GM23338 (cell line): ENCODE measurements at regions not wholly inside any gene's neighbourhood (a gene's known extent, or its start where the extent isn't known, plus 50 kb on each side); places are given as distances from the start of the nearest gene placed in this dataset.

Experiments used
- ATAC-seq: fragments of 200-7000 bp; cut with Tn5 transposase; 3 replicates; pipeline ENCODE4 v1.9.1; 2020
- DNase-seq: peaks from one replicate; pipeline ENCODE4 v3.0.0-alpha.2; 2015; ENCODE audit warnings: low spot score
- H2AFZ ChIP-seq: fragments of 200-600 bp; sonication (generic); 2 replicates; pipeline ENCODE4 v1.8.0; 2016; ENCODE audit warnings: antibody characterized with exemption, mild to moderate bottlenecking, moderate library complexity
- H3F3A ChIP-seq: fragments of 200-600 bp; sonication (generic); replicated peaks from 2 replicates; pipeline ENCODE4 v1.8.0; 2017; ENCODE audit warnings: antibody characterized with exemption, mixed run types, low read depth
- H3K27ac ChIP-seq: fragments of 200-600 bp; sonication (generic); 2 replicates; pipeline ENCODE4 v1.6.1; 2016; ENCODE audit warnings: low read depth
- H3K27me3 ChIP-seq: fragments of 200-600 bp; sonication (generic); 2 replicates; pipeline ENCODE4 v1.8.0; 2016; ENCODE audit warnings: mild to moderate bottlenecking, mixed run types, moderate library complexity; ENCODE audit not compliant: insufficient read depth
- H3K36me3 ChIP-seq: fragments of 200-600 bp; sonication (generic); 2 replicates; pipeline ENCODE4 v1.8.0; 2016; ENCODE audit warnings: mild to moderate bottlenecking; ENCODE audit not compliant: insufficient read depth
- H3K4me1 ChIP-seq: fragments of 200-600 bp; sonication (generic); 2 replicates; pipeline ENCODE4 v1.8.0; 2016; ENCODE audit warnings: mild to moderate bottlenecking, moderate library complexity; ENCODE audit not compliant: insufficient read depth
- H3K4me2 ChIP-seq: fragments of 200-600 bp; sonication (generic); 2 replicates; pipeline ENCODE4 v1.7.1; 2017; ENCODE audit warnings: mixed run types
- H3K4me3 ChIP-seq: fragments of 200-600 bp; sonication (generic); 2 replicates; pipeline ENCODE4 v1.6.1; 2016; ENCODE audit warnings: mixed run types
- H3K79me2 ChIP-seq: fragments of 200-600 bp; sonication (generic); replicated peaks from 2 replicates; pipeline ENCODE4 v1.8.0; 2017; ENCODE audit warnings: mild to moderate bottlenecking; ENCODE audit not compliant: insufficient read depth
- H3K9me2 ChIP-seq: fragments of 200-600 bp; sonication (generic); 2 replicates; pipeline ENCODE4 v1.8.0; 2017; ENCODE audit not compliant: insufficient read depth
- H4K20me1 ChIP-seq: fragments of 200-600 bp; sonication (generic); replicated peaks from 2 replicates; pipeline ENCODE4 v1.8.0; 2017; ENCODE audit warnings: mild to moderate bottlenecking; ENCODE audit not compliant: insufficient read depth
- H3K27ac Mint-ChIP-seq: 2 replicates; pipeline ENCODE4 v1.8.0; 2020; ENCODE audit warnings: inconsistent platforms, mild to moderate bottlenecking, moderate library complexity, mixed read lengths
- H3K27me3 Mint-ChIP-seq: 3 replicates; pipeline ENCODE4 v1.8.0; 2022; ENCODE audit warnings: low read depth, mild to moderate bottlenecking, moderate library complexity, mixed read lengths, inconsistent platforms; ENCODE audit not compliant: insufficient read depth, poor library complexity
- H3K36me3 Mint-ChIP-seq: 3 replicates; pipeline ENCODE4 v1.8.0; 2021; ENCODE audit warnings: low read depth, mild to moderate bottlenecking, inconsistent platforms, moderate library complexity, mixed read lengths
- H3K4me1 Mint-ChIP-seq: 3 replicates; pipeline ENCODE4 v1.8.0; 2020; ENCODE audit warnings: mild to moderate bottlenecking, inconsistent platforms, mixed read lengths
- H3K4me3 Mint-ChIP-seq: 3 replicates; pipeline ENCODE4 v1.8.0; 2021; ENCODE audit warnings: moderate library complexity, mild to moderate bottlenecking, inconsistent platforms, mixed read lengths
- H3K9me3 Mint-ChIP-seq: 3 replicates; pipeline ENCODE4 v1.8.0; 2020; ENCODE audit warnings: moderate library complexity, mild to moderate bottlenecking, inconsistent platforms, mixed read lengths
- CTCF ChIP-seq, 2 experiments: fragments of 200-600 bp in 1 of 2; sonication (generic) in 1 of 2; conservative IDR thresholded peaks; 2 replicates each; pipeline versions ENCODE4 v1.5.1 to v1.6.1; 2016 to 2017; ENCODE audit warnings: antibody characterized with exemption in 2 of 2, low read depth in 2 of 2, mild to moderate bottlenecking in 2 of 2, moderate library complexity in 1 of 2
- ETS1 ChIP-seq: IDR thresholded peaks from 2 replicates; pipeline ENCODE4 v1.6.1; 2016; ENCODE audit warnings: antibody characterized with exemption
- EZH2phosphoT487 ChIP-seq: fragments of 200-600 bp; sonication (generic); IDR thresholded peaks from one replicate; pipeline ENCODE4 v1.8.1; 2018; ENCODE audit warnings: antibody characterized with exemption; ENCODE audit not compliant: unreplicated experiment
- STAT1 ChIP-seq: IDR thresholded peaks from one replicate; pipeline ENCODE4 v1.6.1; 2016; ENCODE audit warnings: antibody characterized with exemption; ENCODE audit not compliant: unreplicated experiment

- no peak overlapping the region for H2AFZ ChIP-seq
- H3K27me3 ChIP-seq, result no peaks in the 10 kb centered on the region
- Mint-ChIP-seq H3K4me3 (no peak overlapping the region), H3K36me3 (peaks cover 31% of the 10 kb centered on the region), H3K9me3 (peaks cover 32% of the 10 kb centered on the region), H3K27me3 (peaks cover 2% of the 10 kb centered on the region), H3K27ac (no peak overlapping the region), H3K4me1 (peaks cover 32% of the 10 kb centered on the region)
- DNase-seq (no peak), ATAC-seq (no peak)
- H3K36me3 ChIP-seq, result no peaks in the 10 kb centered on the region
- H3F3A ChIP-seq, result peaks cover 10% of the 10 kb centered on the region; the same call in 1 of the 2 replicates
- H3K4me2 ChIP-seq, result no peak overlapping the region
- peaks cover 28% of the 10 kb centered on the region for H3K4me1 ChIP-seq
- no peaks in the 10 kb centered on the region for H4K20me1 ChIP-seq
- no peaks in the 10 kb centered on the region for H3K79me2 ChIP-seq
- peaks cover 12% of the 10 kb centered on the region; the same call in 1 of the 2 replicates for H3K9me2 ChIP-seq
- no peak overlapping the region for H3K27ac ChIP-seq
- H3K4me3 ChIP-seq, result no peak overlapping the region
- TF ChIP-seq CTCF (conservative IDR thresholded peaks at IDR 0.05; ENCODE audit: low read depth in 2 of 2), result peak in 1 of 2 experiments; percentile 27; a peak in 1 of 4 replicates
- no peak for TF ChIP-seq STAT1
These were observed 59.1 kb upstream of the RIPOR2 start for GRCh38 chr6:24994812-24995211.

GRCh38 chr6:24995270-24995669 is 59.5 kb upstream of the RIPOR2 start:
- no peak for TF ChIP-seq ETS1
- no peak for TF ChIP-seq STAT1
- H3K9me3 Mint-ChIP-seq, result peaks cover 32% of the 10 kb centered on the region
- Histone ChIP-seq H3F3A (peaks cover 10% of the 10 kb centered on the region; the same call in 1 of the 2 replicates), H3K4me2 (no peak overlapping the region), H4K20me1 (no peaks in the 10 kb centered on the region), H3K9me2 (peaks cover 16% of the 10 kb centered on the region; the same call in 1 of the 2 replicates), H3K4me1 (peaks cover 28% of the 10 kb centered on the region), H3K4me3 (no peak overlapping the region), H3K79me2 (no peaks in the 10 kb centered on the region), H2AFZ (no peak overlapping the region), H3K27me3 (no peaks in the 10 kb centered on the region), H3K27ac (no peak overlapping the region), H3K36me3 (no peaks in the 10 kb centered on the region)
- peaks cover 2% of the 10 kb centered on the region for H3K27me3 Mint-ChIP-seq
- ATAC-seq, result no peak
- peaks cover 31% of the 10 kb centered on the region for H3K36me3 Mint-ChIP-seq
- no peak overlapping the region for H3K4me3 Mint-ChIP-seq
- no peak overlapping the region for H3K27ac Mint-ChIP-seq
- peaks cover 35% of the 10 kb centered on the region for H3K4me1 Mint-ChIP-seq
- DNase-seq, result no peak

- peak overlapping the region; percentile 86 for H3K27ac Mint-ChIP-seq
- H3K27ac ChIP-seq, result peak overlapping the region; percentile 79
- no peak for ATAC-seq
These were observed 60.6 kb upstream of the RIPOR2 start for GRCh38 chr6:24996269-24996836.

More at GRCh38 chr6:24996269-24996836, 60.6 kb upstream of the RIPOR2 start:
- peaks cover 13% of the 10 kb centered on the region; the same call in 1 of the 2 replicates for H3K9me2 ChIP-seq
- H2AFZ ChIP-seq, result peak overlapping the region; percentile 39; the same call in 1 of the 2 replicates
- Mint-ChIP-seq H3K36me3 (peaks cover 31% of the 10 kb centered on the region), H3K27me3 (peaks cover 5% of the 10 kb centered on the region), H3K4me1 (peaks cover 36% of the 10 kb centered on the region), H3K9me3 (peaks cover 32% of the 10 kb centered on the region), H3K4me3 (no peak overlapping the region; the same call in 2 of the 3 replicates)
- H3F3A ChIP-seq, result peaks cover 10% of the 10 kb centered on the region; the same call in 1 of the 2 replicates
- H3K27me3 ChIP-seq, result no peaks in the 10 kb centered on the region
- no peaks in the 10 kb centered on the region for H4K20me1 ChIP-seq
- H3K79me2 ChIP-seq, result no peaks in the 10 kb centered on the region
- DNase-seq, result no peak
- H3K36me3 ChIP-seq, result no peaks in the 10 kb centered on the region
- no peak overlapping the region for H3K4me3 ChIP-seq
- H3K4me1 ChIP-seq, result peaks cover 28% of the 10 kb centered on the region
- TF ChIP-seq EZH2phosphoT487, result no peak
- peak overlapping the region; percentile 53; the same call in 1 of the 2 replicates for H3K4me2 ChIP-seq
